Astrocyte (in vitro differentiated cells and primary cell): ENCODE measurements at regions not wholly inside any gene's neighbourhood (a gene's known extent, or its start where the extent isn't known, plus 50 kb on each side); places are given as distances from the start of the nearest gene placed in this dataset.

ENCODE experiments used
- CTCF ChIP-seq: IDR thresholded peaks from 2 replicates; pipeline ENCODE4 v1.5.1; 2011; ENCODE audit warnings: low read depth, mild to moderate bottlenecking, inconsistent platforms, low read length, moderate library complexity; ENCODE audit not compliant: insufficient read depth
- EZH2 ChIP-seq: IDR thresholded peaks from 2 replicates; pipeline ENCODE4 v1.6.1; 2012; ENCODE audit warnings: mild to moderate bottlenecking, low read length, inconsistent platforms; ENCODE audit not compliant: insufficient read depth

GRCh38 chr3:193896419-193896818, 239.5 kb upstream of the HES1 start:
- TF ChIP-seq CTCF (no peak), EZH2 (no peak)
